GM21360 (cell line): ENCODE measurements at regions not wholly inside any gene's neighbourhood (a gene's known extent, or its start where the extent isn't known, plus 50 kb on each side); places are given as distances from the start of the nearest gene placed in this dataset.

Experiments used
- ATAC-seq: cut with Tn5 transposase; IDR thresholded peaks from one replicate; pipeline ENCODE4 v1.9.1; 2021; ENCODE audit warnings: mild to moderate bottlenecking, moderate library complexity; ENCODE audit not compliant: unreplicated experiment

DNA sequence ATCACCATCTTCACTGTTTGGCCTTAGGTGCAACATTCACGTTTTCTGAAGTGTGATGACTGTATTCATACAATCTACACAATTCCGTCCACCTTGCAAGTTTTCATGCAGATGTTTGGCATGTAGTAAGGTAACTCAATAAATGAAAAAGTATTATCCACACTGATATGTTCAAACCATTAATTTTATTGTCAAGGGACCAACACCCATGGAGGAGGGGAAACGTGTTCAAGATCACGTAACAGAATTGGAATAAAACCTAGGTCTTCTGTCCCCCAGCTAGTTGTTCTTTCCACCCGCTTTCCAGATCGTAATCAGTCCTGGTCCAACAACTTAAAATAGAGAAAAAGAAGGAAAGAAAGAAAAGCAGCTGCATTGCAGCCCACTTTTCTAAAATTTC is 560.4 kb upstream of the MCTP2 start:
- ATAC-seq: no peak

DNA sequence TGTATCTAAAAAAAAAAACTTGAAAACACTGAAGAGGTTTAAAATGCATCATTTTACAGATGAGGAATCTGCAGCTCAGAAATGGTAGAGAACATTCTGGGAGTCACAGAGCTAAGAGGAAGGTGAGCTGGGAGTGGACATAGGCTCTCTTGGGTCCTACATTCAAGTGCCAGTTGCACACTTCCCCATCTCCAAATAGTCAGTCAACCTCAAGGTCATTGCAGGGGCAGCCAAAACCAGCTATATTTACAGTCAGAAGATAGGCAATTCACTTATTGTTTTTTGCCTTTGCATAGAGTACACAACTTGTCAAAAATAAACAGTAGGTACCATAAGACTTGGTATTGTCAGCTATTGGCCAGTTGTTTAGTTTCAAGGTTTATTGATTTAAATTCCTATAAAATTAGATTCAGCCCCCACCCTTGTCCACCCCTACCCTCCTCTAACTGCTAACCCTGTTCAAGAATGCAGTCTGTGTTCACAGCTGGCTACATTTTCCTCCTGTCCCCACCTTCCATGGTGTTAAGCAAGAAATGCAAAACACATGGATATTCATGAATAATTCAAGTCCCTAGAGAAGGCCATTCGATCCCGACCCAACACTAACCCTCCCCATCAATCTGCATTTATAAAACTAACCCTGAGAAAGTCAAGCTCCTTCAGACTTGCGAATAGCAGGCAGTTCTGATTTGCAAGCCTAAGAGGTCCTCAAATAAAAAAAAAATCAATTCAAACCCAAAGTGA is 567.0 kb upstream of the MCTP2 start:
- no peak for ATAC-seq

DNA sequence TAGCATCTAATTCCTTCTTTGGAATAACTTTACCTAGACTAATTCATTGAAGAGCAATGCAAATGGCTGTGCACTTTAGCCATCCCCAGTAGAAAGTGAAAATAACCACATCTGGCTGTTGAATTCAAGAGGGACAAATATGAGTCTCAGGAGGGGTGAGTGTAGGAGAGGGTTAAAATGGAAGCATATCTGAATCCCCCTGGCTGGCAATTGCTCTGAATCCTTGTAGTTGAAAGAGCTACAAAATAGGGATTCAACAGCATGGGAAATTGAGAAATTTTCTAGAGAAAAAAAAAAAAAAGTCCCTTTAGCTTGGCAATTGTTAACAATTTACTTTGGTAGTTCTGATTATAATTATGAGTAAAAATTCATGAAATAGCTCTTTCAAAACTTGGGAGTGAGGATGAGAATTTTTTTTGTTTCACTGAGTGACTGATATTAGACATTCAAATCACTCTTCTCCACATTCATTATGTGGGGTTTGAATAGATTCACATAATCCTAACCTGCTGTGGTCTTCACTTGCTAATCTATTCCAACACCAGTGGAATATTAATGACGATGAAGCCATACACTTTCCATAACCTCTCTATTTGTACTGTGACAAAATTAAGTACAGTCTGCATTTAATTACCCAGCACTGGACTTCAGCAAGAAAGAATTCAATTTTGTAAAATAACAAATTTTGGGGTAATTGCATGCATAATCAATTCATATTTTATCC is 569.0 kb upstream of the MCTP2 start:
- no peak for ATAC-seq

DNA sequence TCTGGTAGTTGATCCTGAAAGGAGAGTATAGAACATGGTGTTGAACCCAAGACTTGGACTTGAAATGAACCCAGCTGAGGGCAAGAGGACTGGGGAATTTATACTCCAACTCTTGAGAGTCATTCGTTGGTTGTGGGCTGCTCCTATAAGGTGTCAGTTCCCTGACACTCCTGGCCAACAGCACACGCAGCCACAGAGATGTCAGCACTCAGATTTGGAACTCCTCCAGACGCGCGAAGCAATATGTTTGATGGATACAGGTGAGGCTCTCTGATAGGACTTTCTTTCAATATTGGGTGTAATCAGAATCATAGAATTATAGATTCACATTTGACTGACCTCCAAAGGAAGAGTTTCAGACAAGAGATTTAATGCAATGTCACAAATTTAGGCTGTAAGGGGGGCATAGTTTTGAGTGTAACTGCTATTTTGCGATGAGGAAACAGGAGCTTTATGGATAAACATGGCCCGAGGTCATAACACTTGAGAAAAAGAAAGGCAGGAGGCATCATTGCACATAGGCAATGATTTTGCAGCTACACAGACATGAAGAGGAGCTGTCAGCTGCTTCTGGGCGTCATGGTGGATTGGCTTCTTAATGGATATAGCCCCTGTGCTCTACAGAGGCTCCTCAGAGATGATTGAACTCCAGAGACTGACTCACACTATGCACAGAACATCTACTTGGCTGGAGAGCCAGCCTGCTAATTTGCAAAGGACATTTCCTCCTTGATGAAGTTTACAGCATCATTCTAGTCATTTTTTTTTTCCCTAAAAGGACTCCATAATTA is 569.2 kb upstream of the RGMA start:
- no peak for ATAC-seq

DNA sequence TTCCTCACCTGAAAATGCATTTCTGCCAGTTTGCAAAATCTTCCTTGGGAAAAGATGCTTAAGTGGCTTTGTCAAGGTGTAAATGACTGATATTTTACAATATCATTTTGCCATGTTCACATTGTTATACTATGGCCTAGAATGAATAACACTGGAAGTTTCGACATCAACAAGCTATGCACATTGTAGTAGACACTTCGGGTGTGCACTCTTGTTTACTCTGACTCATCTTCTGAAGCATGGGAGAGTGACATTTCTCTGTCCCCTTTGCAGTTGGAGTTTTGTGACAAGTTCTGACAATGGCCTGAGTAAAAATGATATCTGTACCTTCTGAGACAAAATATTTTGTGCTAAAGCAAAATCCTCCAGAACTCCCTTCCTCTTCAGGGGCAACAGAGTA is 567.0 kb upstream of the RGMA start:
- no peak for ATAC-seq

DNA sequence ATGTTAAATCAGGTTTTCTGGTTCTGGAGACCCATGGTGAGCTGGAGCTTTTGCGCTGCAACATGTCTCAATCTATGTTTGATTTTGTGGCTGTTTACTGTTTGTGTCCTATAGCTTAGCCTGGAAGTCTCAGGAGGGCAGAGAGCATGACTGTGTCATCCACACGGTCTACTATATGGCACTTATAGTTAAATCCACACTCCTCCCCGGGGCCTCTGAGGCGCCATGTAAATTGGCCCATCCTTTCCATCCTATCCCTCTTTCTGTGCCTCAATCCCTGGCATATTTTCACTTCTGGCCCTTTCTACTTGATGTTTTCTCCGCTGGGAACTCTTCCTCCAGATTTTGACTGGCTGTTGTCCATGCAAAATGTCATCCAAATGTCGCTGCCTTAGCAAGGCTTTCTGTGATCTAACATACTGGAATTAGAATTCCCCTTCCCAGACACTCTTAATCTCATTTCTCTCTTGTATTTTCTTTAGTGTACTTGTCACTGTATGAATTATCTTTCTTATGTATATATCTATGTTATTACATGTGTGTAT is 560.8 kb upstream of the RGMA start:
- no peak for ATAC-seq

DNA sequence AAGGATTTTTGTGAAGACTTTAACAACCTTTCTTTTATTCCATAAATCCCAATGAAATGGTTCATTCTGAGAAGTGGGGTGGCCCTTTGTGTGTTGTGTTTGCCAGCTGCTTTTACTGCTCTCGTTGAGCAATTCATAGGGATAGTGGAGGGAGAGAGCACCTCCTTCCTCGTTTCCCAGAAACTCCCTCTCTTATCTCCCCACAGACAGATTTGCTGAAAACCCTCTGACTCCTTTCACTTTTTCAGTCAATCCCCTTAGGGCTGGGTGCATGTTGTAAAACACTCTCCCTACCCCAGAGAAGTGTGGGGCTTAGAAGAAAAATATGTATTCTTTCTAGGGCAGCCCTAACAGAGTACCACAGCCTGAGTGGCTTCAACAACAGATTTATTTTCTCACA is 557.2 kb upstream of the RGMA start:
- ATAC-seq: no peak

DNA sequence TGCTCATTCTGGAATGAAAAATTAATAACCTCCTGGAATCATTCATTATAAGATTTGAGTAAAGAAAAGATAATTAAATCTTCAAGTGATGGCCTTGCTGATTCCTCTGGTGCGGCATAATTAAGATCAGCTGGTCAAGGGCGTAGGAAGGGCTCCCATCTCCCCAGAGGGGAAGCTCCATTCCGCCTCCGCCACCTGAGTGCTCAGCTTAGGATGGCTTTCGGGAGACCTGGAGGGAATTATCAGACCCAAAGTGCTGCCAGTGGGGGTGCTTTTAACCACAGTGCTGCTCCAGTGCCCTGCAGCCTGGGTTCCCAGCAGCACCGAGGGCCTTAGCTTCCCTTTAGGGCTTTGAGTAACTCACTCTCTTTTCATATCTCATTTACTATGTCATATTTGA is 556.6 kb upstream of the RGMA start:
- no peak for ATAC-seq

DNA sequence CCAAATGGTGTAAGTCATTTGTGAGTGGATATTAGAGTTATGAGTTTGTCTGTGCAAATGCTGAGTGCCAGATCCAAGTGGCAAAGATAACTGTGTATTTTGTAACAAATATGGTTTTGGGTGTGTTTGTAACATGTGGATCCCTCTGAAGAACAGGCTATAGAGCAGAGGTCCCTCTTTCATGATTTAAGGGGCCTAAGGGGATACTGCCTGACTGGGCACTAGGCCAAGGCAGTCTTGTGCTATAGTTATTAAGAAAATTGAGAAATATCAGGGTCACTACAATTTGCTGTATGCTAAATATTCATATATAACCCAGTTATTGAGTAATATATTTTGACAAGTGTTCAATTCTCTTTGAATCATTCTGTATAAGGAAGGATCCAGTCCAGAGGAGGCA is 555.6 kb upstream of the RGMA start:
- ATAC-seq: no peak

DNA sequence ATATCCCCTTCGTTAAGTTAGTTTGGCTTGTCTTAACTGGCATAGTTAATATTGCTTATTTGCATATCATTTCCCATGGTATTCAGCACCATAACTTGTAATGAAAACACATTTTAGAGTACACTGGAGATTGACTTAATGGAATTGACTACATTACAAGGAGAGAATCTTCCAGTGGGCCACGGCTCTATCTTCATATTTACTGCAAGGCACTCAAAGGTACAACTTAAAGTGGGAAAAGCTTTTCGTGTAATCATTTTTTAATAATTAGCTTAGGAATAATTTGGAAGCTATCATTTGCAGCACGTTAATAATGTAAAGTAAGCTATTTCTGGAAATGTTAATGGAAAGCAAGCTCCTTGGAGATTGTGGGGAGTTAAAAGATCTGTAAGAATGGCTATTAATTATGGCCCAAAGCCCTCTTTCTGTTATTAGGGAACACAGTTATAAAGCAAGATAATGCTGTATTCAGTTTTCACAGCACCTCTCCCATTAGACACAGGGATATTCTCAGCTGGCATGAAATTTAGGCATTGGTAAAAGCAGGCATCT is 551.5 kb upstream of the RGMA start:
- ATAC-seq: no peak

DNA sequence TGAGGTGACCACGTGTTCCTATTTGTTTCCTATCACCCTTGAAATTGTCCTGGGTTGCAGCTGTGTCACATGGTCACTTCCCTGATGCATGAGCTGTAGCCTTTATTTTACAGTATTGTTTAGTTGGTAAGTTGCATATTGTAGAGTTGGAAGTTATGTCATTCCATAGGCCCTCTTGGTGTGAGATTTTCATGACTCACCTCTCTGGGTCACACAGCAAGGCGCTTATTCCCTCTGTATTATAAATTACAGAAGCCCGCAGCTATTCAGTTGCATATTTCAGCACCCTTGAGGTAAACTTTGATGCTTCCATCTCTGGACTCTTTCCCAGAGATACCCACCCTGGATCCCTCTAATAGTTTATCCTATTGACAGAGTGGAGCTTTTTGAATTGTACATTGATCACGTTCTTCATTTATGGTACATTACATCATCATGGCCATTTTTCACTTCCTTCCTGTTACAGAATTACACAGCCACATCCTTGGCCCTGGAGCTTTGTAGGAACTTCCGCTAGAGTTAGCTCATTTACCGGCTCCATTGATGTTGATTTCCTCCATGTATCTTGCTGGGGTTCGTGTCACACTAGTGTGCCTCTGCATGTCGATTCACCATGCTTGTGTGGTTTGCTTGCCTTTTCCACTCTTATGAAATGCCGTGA is 543.1 kb upstream of the RGMA start:
- no peak for ATAC-seq

DNA sequence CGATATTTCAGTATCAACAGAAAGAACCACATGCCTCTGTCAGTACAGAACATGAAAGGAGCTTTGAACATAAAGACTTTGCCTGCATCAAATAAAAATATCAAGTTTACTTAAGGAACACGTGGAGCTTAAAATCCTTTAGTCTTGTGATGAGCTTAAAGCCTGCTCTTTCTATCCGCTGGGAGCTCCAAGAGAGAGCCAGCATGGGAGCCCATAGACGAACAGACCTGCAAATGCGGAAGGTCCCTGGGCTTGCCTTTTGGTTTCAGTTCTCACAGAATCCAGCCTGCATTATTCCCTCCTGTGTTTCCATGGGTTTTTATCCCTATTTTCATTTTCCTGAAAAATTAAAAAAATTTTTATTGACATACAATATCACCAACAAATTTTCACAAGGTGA is 530.6 kb upstream of the RGMA start:
- ATAC-seq: no peak

DNA sequence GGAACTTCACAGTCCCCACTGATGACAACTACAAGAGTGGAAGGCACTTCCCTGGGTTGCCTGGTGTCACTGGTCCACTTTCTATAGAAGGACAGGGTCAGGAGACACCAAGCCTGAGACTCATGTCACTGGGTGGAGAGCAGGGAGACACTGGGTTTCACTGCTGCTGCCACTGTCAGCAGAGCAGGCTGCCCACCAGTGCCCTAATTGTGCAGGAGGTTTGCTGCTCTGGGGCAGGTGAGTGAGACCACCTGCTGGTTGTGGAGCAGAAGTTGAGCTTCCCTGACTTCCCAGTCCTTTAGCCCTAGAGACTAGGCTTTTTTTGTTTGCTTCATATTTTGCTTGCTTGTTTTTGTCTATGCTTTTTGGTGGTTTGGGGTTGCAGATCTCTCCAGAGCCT is 528.4 kb upstream of the RGMA start:
- ATAC-seq: no peak

DNA sequence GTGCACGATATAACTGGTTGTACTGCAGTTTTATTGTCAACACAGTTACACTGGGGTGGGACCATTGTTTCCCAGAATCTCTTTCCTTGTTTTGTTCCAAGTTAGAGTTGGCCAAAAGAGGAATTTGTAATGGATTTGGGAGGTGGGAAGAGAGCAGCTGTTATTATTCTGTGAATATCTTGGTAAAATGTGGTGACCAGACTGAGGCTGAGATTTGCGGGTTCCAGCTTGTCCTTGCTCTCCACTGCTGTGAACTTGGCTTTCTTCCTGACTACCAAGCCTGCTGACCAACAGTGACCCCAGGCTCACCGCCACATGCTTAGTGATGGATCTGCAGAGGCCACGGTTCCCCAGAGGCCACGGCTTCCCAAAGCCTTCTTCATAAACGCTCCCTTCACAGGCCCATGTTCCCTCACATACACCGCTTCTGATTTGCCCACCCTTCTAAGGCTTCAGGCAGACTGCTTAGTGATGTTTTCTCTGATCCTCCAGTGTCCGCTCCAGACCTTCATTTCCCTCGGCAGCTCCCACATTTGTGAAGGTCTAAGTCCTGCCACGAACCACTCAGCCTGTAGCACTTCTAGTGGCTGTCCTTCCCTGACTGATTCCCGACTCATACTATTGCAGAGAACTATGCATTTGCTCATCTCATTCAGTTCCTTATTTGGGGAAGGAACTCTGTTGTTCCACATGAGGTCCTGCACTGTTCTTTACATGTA is 525.5 kb upstream of the RGMA start:
- no peak for ATAC-seq

DNA sequence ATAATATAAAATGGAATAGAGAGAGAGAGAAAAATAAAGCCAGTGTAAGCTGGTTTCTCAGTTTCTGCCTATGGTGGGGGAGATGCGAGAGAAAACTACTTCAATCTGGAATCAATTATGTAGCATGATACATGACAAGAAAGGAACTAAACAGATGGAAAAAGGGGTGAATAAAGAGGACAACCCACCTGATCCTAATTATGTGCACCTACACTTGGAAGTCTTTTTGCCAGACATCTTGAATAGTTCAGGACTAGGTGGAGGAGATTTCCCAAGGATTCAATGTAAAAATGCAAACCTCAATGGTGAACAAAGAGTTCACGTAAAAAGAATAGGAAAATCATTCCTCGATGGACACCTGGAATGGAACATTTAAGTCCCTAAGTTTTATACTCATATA is 524.4 kb upstream of the RGMA start:
- ATAC-seq: no peak

DNA sequence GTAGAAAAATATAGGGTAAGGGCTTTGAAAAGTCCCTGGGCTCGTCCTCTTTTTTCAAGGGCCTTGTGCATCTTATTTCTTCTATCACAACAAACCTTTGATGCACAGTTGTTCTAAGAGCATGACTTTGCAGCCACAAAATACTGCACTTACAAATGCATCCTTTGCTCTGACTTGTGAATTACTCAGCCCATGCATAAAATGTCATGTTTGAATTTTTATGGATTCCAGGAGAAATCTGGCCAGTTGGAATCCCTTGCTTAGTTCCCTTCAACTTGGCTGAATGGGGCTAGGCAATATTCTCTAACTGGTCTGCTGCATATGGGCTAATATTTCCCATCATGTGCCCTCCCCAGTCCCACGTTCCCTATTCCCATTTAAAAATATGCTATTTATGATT is 523.9 kb upstream of the RGMA start:
- ATAC-seq: no peak

DNA sequence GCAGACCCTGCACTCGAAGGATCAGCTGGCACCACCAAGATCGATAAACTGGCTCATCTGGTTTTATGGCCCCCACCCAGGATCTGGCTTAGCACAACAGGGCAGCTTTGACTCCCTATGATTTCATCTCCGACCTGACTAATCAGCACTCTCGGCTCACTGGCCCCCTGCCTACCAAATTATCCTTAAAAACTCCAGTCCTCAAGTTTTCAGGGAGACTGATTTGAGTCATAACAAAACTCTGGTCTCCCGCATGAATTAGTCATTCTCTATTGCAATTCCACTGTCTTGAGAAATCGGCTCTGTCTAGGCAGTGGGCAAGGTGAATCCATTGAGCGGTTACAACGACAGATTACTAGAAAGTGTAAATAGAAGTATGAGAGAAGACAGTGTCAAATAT is 521.9 kb upstream of the RGMA start:
- ATAC-seq: no peak

DNA sequence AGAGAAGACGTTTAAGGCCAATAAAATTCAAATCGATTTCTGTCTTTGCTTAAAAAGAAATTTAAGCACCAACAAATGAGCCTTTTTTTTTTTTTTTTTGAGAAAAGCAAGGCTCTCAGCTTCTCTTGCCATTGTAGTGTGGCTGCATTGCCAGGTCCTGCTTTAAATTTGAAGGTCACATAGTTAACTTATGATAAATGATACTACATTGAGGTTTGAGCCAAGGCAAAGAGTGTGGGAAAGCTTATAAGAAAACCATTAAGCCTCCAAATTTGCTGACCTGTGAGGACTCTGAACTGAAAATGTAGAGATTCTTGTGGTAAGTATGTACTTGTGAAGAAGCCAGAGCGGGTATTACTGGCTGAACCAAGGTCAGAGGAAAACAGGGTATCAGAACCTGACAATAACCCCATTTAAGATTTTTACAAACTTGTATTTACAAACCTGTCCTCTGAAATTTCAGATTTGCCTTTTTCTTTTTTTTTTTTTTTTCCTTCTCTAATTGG is 519.7 kb upstream of the RGMA start:
- ATAC-seq: no peak

DNA sequence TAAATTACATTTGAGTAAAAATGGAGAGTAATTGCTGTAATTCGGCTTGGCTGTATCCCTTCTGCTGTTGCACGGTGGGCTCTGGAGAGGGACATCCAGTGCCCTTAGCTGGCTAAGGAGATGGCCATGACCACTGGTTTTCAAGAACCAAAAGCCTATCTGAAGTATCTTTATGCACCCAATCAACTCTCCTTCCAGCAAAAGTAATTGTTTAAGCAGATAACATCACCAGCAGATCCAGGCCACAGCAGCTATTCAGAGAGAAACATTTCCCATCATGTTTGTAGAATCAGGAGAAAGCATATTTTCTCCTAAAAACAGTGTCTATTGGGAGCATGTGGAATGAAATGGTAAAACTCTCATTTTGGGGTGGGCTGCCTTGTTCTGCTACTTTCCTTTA is 514.5 kb upstream of the RGMA start:
- no peak for ATAC-seq

DNA sequence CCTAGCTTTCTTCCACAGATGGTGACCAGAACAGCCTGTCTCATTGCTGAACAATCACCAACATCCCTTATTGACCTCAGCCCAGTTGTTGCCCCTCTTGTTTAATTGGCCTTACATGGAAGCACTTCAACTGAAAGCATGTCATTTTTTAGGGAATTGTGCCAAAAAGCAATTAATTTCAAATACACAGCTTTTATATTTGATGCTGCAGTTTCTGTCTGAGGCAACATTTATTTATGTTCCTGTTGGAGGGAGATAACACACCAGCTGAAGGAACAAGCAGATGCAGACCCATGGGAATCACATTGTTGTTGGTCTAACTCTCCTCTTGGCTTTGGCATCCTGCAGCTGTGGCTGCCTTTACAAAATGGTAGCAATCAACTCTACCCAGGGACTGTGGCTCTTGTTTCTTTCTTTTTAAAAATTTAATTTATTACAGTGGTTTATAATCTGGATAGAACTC is 498.1 kb upstream of the RGMA start:
- no peak for ATAC-seq
